DND-41 (cell line): ENCODE measurements at regions not wholly inside any gene's neighbourhood (a gene's known extent, or its start where the extent isn't known, plus 50 kb on each side); places are given as distances from the start of the nearest gene placed in this dataset.

Source experiments
- ATAC-seq: fragments of 200-7000 bp; cut with Tn5 transposase; 3 replicates; pipeline ENCODE4 v1.9.1; 2021; ENCODE audit warnings: low read depth; ENCODE audit not compliant: insufficient read depth
- DNase-seq: peaks from one replicate; pipeline ENCODE4 v3.0.0-alpha.2; 2020
- H2AFZ ChIP-seq: 2 replicates; pipeline ENCODE4 v1.6.0; 2012; ENCODE audit warnings: low read depth, low read length
- H3K27ac ChIP-seq: 2 replicates; pipeline ENCODE4 v1.5.1; 2012; ENCODE audit warnings: low read length, inconsistent platforms
- H3K27me3 ChIP-seq: fragments of 200-600 bp; sonication (generic); 2 replicates; pipeline ENCODE4 v1.6.0; 2012; ENCODE audit warnings: low read length, mild to moderate bottlenecking, inconsistent platforms; ENCODE audit not compliant: insufficient read depth, poor library complexity
- H3K36me3 ChIP-seq: 2 replicates; pipeline ENCODE4 v1.5.1; 2012; ENCODE audit warnings: low read length, inconsistent platforms; ENCODE audit not compliant: insufficient read depth
- H3K4me1 ChIP-seq: 2 replicates; pipeline ENCODE4 v1.5.1; 2012; ENCODE audit warnings: mild to moderate bottlenecking, low read length; ENCODE audit not compliant: insufficient read depth
- H3K4me2 ChIP-seq: 2 replicates; pipeline ENCODE4 v1.6.0; 2012; ENCODE audit warnings: mild to moderate bottlenecking, moderate library complexity, low read length, inconsistent platforms; ENCODE audit not compliant: insufficient read depth
- H3K4me3 ChIP-seq, 2 experiments: fragments of 200-600 bp in 1 of 2; shearing (Covaris generic) in 1 of 2; 2 replicates each; pipeline ENCODE4 v1.5.1; 2012 to 2016; ENCODE audit warnings: inconsistent platforms in 2 of 2, low read length in 2 of 2, mild to moderate bottlenecking in 2 of 2, low read depth in 1 of 2, moderate library complexity in 1 of 2
- H3K79me2 ChIP-seq: 2 replicates; pipeline ENCODE4 v1.6.0; 2012; ENCODE audit warnings: low read length, inconsistent platforms; ENCODE audit not compliant: insufficient read depth
- H3K9ac ChIP-seq: 2 replicates; pipeline ENCODE4 v1.6.0; 2012; ENCODE audit warnings: low read depth, mild to moderate bottlenecking, inconsistent platforms, low read length, moderate library complexity
- H3K9me3 ChIP-seq: 2 replicates; pipeline ENCODE4 v1.5.1; 2012; ENCODE audit warnings: low read length, moderate library complexity, mild to moderate bottlenecking, inconsistent platforms; ENCODE audit not compliant: insufficient read depth, severe bottlenecking
- H4K20me1 ChIP-seq: 2 replicates; pipeline ENCODE4 v1.6.0; 2012; ENCODE audit warnings: low read length; ENCODE audit not compliant: insufficient read depth
- CTCF ChIP-seq: IDR thresholded peaks from 2 replicates; pipeline ENCODE4 v1.5.1; 2012; ENCODE audit warnings: borderline replicate concordance, low read length, moderate library complexity, mild to moderate bottlenecking; ENCODE audit not compliant: poor library complexity, severe bottlenecking; ENCODE audit errors: extremely low read depth
- EZH2 ChIP-seq: IDR thresholded peaks from 3 replicates; pipeline ENCODE4 v1.6.1; 2012; ENCODE audit warnings: borderline replicate concordance, low read depth, mild to moderate bottlenecking, moderate library complexity, low read length, inconsistent platforms; ENCODE audit not compliant: severe bottlenecking

GRCh38 chr2:161078211-161078539 lies 82.1 kb upstream of the TANK start:
- H3K9ac ChIP-seq: peak overlapping the region; percentile 43
- H3K4me2 ChIP-seq: peak overlapping the region; percentile 61
- ATAC-seq (no peak), DNase-seq (peak; percentile 8)
- no peaks in the 10 kb centered on the region for H3K36me3 ChIP-seq
- H2AFZ ChIP-seq: 0 out of 2 replicates have a peak overlapping the region, but pooled peaks have one; percentile 9
- no peaks in the 10 kb centered on the region for H3K27me3 ChIP-seq
- peak overlapping the region; percentile 94 for H3K27ac ChIP-seq
- no peaks in the 10 kb centered on the region for H3K79me2 ChIP-seq
- H3K4me3 ChIP-seq: peak overlapping the region in 1 of 2 experiments; percentile 43; a peak in 2 of 4 replicates
- TF ChIP-seq EZH2: no peak
- no peak for TF ChIP-seq CTCF
- H3K4me1 ChIP-seq: peaks cover 49% of the 10 kb centered on the region
- no peaks in the 10 kb centered on the region for H3K9me3 ChIP-seq
- H4K20me1 ChIP-seq: no peaks in the 10 kb centered on the region

GRCh38 chr2:161085149-161085548 lies 75.1 kb upstream of the TANK start:
- Histone ChIP-seq H3K4me1 (peaks cover 42% of the 10 kb centered on the region), H3K79me2 (no peaks in the 10 kb centered on the region), H4K20me1 (no peaks in the 10 kb centered on the region), H3K36me3 (no peaks in the 10 kb centered on the region), H2AFZ (peak overlapping the region; percentile 54; the same call in 1 of the 2 replicates), H3K27ac (peak overlapping the region; percentile 72), H3K27me3 (no peaks in the 10 kb centered on the region), H3K9me3 (no peaks in the 10 kb centered on the region), H3K4me2 (peak overlapping the region; percentile 21; the same call in 1 of the 2 replicates), H3K4me3 (peak overlapping the region in 1 of 2 experiments; percentile 20; a peak in 2 of 4 replicates), H3K9ac (no peak overlapping the region; the same call in 1 of the 2 replicates)
- DNase-seq (peak; percentile 59), ATAC-seq (peak; percentile 79)
- TF ChIP-seq EZH2: no peak
- TF ChIP-seq CTCF: no peak

GRCh38 chr2:161088658-161089350 lies 71.4 kb upstream of the TANK start:
- Histone ChIP-seq H3K27ac (0 out of 2 replicates have a peak overlapping the region, but pooled peaks have one; percentile 17), H3K9me3 (no peaks in the 10 kb centered on the region), H3K9ac (no peak overlapping the region), H2AFZ (no peak overlapping the region), H3K79me2 (no peaks in the 10 kb centered on the region), H3K27me3 (no peaks in the 10 kb centered on the region), H3K4me2 (no peak overlapping the region), H3K4me1 (peaks cover 53% of the 10 kb centered on the region), H3K4me3 (no peak overlapping the region), H4K20me1 (no peaks in the 10 kb centered on the region), H3K36me3 (no peaks in the 10 kb centered on the region)
- DNase-seq: no peak
- ATAC-seq: no peak
- TF ChIP-seq EZH2: no peak
- no peak for TF ChIP-seq CTCF
